ENCODE measurements at regions not wholly inside any gene's neighbourhood (a gene's known extent, or its start where the extent isn't known, plus 50 kb on each side); places are given as distances from the start of the nearest gene placed in this dataset.
A peak's percentile ranks its signal among the peaks of the same experiment; 100 is the strongest.

- no peaks in the 10 kb centered on the region for H3K27me3 ChIP-seq (replicated peaks; ENCODE audit: insufficient read depth)
- no peak overlapping the region for H3K4me3 ChIP-seq
- no peaks in the 10 kb centered on the region for H3K4me1 ChIP-seq (ENCODE audit: control insufficient read depth in 1 of 2, low read depth in 2 of 2)
- no peak for DNase-seq (ENCODE audit: low spot score)
- no peaks in the 10 kb centered on the region for H3K9me3 ChIP-seq
- TF ChIP-seq CTCF (IDR thresholded peaks at IDR 0.05), result no peak
- ATAC-seq (ENCODE audit: insufficient number of reproducible peaks, low FRiP score, low read depth), result no peak
- H3K36me3 ChIP-seq, result no peaks in the 10 kb centered on the region
- H3K27ac ChIP-seq, result no peak overlapping the region
Measured at GRCh38 chr1:82318265-82318664, 517.5 kb downstream of the ADGRL2 start.

DNA sequence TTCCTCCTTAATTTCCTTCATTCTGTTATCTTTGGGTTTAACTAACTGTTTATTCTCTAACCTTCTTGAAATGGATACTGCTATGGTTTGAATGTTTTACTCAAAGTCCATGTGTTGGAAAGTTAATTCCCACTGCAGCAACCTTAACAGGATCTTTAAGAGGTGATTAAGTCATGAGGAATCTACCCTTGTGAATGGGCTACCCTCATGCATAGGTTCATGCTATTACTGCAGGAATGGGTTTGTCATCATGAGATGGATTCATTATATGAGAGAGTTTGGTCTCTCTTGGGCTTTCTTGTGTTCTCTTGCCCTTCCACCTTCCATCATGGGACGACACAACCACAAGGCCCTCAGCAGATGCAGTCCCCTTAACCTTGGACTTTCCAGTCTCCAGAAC is 516.9 kb downstream of the ADGRL2 start:
- no peak for ATAC-seq (ENCODE audit: insufficient number of reproducible peaks, low FRiP score, low read depth)
- TF ChIP-seq CTCF (IDR thresholded peaks at IDR 0.05), result no peak
- no peak overlapping the region for H3K27ac ChIP-seq
- H3K4me3 ChIP-seq, result no peak overlapping the region
- no peak for DNase-seq (ENCODE audit: low spot score)
- no peaks in the 10 kb centered on the region for H3K36me3 ChIP-seq
- H3K27me3 ChIP-seq (replicated peaks; ENCODE audit: insufficient read depth), result no peaks in the 10 kb centered on the region
- no peaks in the 10 kb centered on the region for H3K9me3 ChIP-seq
- H3K4me1 ChIP-seq (ENCODE audit: control insufficient read depth in 1 of 2, low read depth in 2 of 2), result no peaks in the 10 kb centered on the region

GRCh38 chr1:82299656-82300055 is 498.9 kb downstream of the ADGRL2 start:
- Histone ChIP-seq H3K27me3 (replicated peaks; ENCODE audit: insufficient read depth) (no peaks in the 10 kb centered on the region), H3K4me1 (ENCODE audit: control insufficient read depth in 1 of 2, low read depth in 2 of 2) (peaks cover 4 to 19% of the 10 kb centered on the region in 2 donors), H3K27ac (peak overlapping the region in 1 of 2 donors; percentile 36), H3K36me3 (no peaks in the 10 kb centered on the region), H3K4me3 (no peak overlapping the region), H3K9me3 (no peaks in the 10 kb centered on the region)
- ATAC-seq (ENCODE audit: insufficient number of reproducible peaks, low FRiP score, low read depth), result no peak
- TF ChIP-seq CTCF (IDR thresholded peaks at IDR 0.05), result no peak
- no peak for DNase-seq (ENCODE audit: low spot score)

DNA sequence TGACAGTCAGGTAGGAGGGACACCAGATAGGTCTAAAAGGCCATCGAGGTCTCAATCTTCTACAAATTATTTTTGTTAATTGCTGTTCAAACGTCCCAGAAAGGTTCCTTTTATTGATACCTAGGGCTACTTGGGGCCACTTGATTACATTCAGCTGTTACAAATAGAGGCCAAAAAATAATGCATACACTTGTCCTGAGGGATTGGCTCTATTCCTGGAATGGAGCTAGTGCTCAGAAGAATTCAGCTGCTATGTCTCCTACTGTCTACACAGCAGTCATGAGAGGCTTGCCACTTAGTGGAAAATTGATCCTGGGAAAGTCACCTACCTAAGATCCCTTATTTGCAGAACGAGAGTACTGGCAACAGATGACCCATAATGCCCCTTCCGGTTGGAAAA is 498.3 kb downstream of the ADGRL2 start:
- Histone ChIP-seq H3K4me1 (ENCODE audit: control insufficient read depth in 1 of 2, low read depth in 2 of 2) (peaks cover 4 to 19% of the 10 kb centered on the region in 2 donors), H3K36me3 (no peaks in the 10 kb centered on the region), H3K4me3 (no peak overlapping the region), H3K27me3 (replicated peaks; ENCODE audit: insufficient read depth) (no peaks in the 10 kb centered on the region), H3K27ac (no peak overlapping the region), H3K9me3 (no peaks in the 10 kb centered on the region)
- no peak for DNase-seq (ENCODE audit: low spot score)
- no peak for TF ChIP-seq CTCF (IDR thresholded peaks at IDR 0.05)
- ATAC-seq (ENCODE audit: insufficient number of reproducible peaks, low FRiP score, low read depth), result no peak

DNA sequence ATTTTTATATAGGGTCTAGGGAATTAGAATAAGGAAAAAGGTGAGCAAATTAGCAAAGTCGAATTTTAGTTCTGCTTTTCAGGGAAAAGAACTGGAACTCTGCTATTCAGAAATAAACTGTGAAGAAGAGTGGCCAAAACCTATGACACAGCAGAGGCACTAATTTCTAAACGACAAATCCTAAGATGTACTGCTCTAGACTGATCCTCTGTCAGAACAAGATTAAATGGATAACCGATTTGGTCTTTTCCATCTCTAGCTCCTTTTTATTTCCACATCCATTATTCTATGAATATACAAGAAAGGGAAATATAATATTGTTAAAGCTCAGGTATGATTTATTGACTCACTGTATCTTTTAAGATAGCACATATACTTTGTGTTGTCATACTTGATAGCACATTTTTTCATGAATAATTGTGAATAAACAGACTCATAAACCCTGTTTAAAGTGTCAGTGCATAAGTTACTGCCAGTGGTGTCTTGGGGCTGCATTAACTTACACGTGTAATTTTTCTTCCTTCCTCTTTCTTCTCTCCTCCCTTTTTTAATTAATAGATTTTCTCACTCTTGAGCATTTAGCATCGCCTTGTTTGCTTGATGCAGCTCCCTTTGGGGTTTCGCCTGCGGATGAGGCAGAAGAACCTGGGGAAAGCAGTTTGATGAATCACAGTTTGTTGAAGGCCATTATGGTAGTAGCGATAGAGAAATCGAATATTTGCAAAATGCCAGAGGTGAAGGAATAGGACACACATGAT is 496.6 kb downstream of the ADGRL2 start:
- no peak for ATAC-seq (ENCODE audit: insufficient number of reproducible peaks, low FRiP score, low read depth)
- Histone ChIP-seq H3K27ac (no peak overlapping the region), H3K36me3 (no peaks in the 10 kb centered on the region), H3K4me1 (ENCODE audit: control insufficient read depth in 1 of 2, low read depth in 2 of 2) (peaks cover 4 to 19% of the 10 kb centered on the region in 2 donors), H3K4me3 (no peak overlapping the region), H3K9me3 (no peaks in the 10 kb centered on the region), H3K27me3 (replicated peaks; ENCODE audit: insufficient read depth) (no peaks in the 10 kb centered on the region)
- no peak for DNase-seq (ENCODE audit: low spot score)
- no peak for TF ChIP-seq CTCF (IDR thresholded peaks at IDR 0.05)

Data from thoracic aorta (tissue), 2 donors.